ENCODE measurements at regions not wholly inside any gene's neighbourhood (a gene's known extent, or its start where the extent isn't known, plus 50 kb on each side); places are given as distances from the start of the nearest gene placed in this dataset.
"Not testable (repeated sequence)": the region's sequence is repeated elsewhere in the genome, so short reads cannot be mapped to it uniquely, and the experiment has no call there.

- no peak for DNase-seq
- TF ChIP-seq POLR2A (IDR thresholded peaks at IDR 0.05) (no peak), EP300 (IDR thresholded peaks at IDR 0.05) (no peak), POLR2AphosphoS5 (IDR thresholded peaks at IDR 0.05) (no peak), CTCF (IDR thresholded peaks at IDR 0.05) (no peak)
- Histone ChIP-seq H3K27ac (no peak overlapping the region), H3K36me3 (no peaks in the 10 kb centered on the region), H3K4me1 (no peaks in the 10 kb centered on the region), H3K27me3 (no peaks in the 10 kb centered on the region), H3K9me3 (no peaks in the 10 kb centered on the region), H3K4me3 (no peak overlapping the region)
- no peak for ATAC-seq (ENCODE audit: low FRiP score in 2 of 2)
Measured at GRCh38 chr9:86483496-86483895, 129.3 kb upstream of the TUT7 start.

GRCh38 chr9:86481466-86481865 lies 127.3 kb upstream of the TUT7 start:
- ATAC-seq (ENCODE audit: low FRiP score in 2 of 2) (no peak), DNase-seq (no peak)
- Histone ChIP-seq H3K27me3 (no peaks in the 10 kb centered on the region), H3K4me3 (no peak overlapping the region), H3K36me3 (no peaks in the 10 kb centered on the region), H3K9me3 (no peaks in the 10 kb centered on the region), H3K27ac (no peak overlapping the region), H3K4me1 (no peaks in the 10 kb centered on the region)
- TF ChIP-seq CTCF (IDR thresholded peaks at IDR 0.05) (no peak), EP300 (IDR thresholded peaks at IDR 0.05) (no peak), POLR2A (IDR thresholded peaks at IDR 0.05) (no peak), POLR2AphosphoS5 (IDR thresholded peaks at IDR 0.05) (no peak)
- WGBS, 2 donors = 85 to 90% methylated on average over 3 of the region's 3 CpGs

- H3K36me3 ChIP-seq = not testable (repeated sequence)
Measured at GRCh38 chr9:86475255-86475654, 121.0 kb upstream of the TUT7 start.

GRCh38 chr9:86471171-86471815 lies 117.1 kb upstream of the TUT7 start:
- DNase-seq (no peak), ATAC-seq (ENCODE audit: low FRiP score in 2 of 2) (no peak)
- no peak for TF ChIP-seq POLR2A (IDR thresholded peaks at IDR 0.05)
- TF ChIP-seq EP300 (IDR thresholded peaks at IDR 0.05) = no peak
- TF ChIP-seq CTCF (IDR thresholded peaks at IDR 0.05) = no peak
- TF ChIP-seq POLR2AphosphoS5 (IDR thresholded peaks at IDR 0.05) = no peak
- Histone ChIP-seq H3K27me3 (no peaks in the 10 kb centered on the region), H3K4me1 (no peaks in the 10 kb centered on the region), H3K27ac (no peak overlapping the region), H3K9me3 (no peaks in the 10 kb centered on the region), H3K36me3 (no peaks in the 10 kb centered on the region), H3K4me3 (no peak overlapping the region)
- 77 to 78% methylated on average over 7 of the region's 7 CpGs for WGBS, 2 donors

More at GRCh38 chr9:86475255-86475654, 121.0 kb upstream of the TUT7 start:
- not testable (repeated sequence) for H3K27me3 ChIP-seq; ATAC-seq (ENCODE audit: low FRiP score in 2 of 2); H3K4me3 ChIP-seq; H3K9me3 ChIP-seq; H3K4me1 ChIP-seq; H3K27ac ChIP-seq; DNase-seq
- 93 to 100% methylated on average over 1 of the region's 1 CpG for WGBS, 2 donors

- ATAC-seq (ENCODE audit: low FRiP score in 2 of 2) (peak in 1 of 2 donors; percentile 34), DNase-seq (no peak)
- Histone ChIP-seq H3K4me3 (no peak overlapping the region), H3K4me1 (no peaks in the 10 kb centered on the region), H3K27me3 (no peaks in the 10 kb centered on the region), H3K27ac (no peak overlapping the region), H3K9me3 (no peaks in the 10 kb centered on the region), H3K36me3 (no peaks in the 10 kb centered on the region)
- TF ChIP-seq EP300 (IDR thresholded peaks at IDR 0.05) (no peak), POLR2A (IDR thresholded peaks at IDR 0.05) (no peak), CTCF (IDR thresholded peaks at IDR 0.05) (no peak)
- 43 to 45% methylated on average over 1 of the region's 1 CpG for WGBS, 2 donors
Measured at GRCh38 chr9:86470326-86470725, 116.1 kb upstream of the TUT7 start.
